DOHH2 (cell line): ENCODE measurements at regions not wholly inside any gene's neighbourhood (a gene's known extent, or its start where the extent isn't known, plus 50 kb on each side); places are given as distances from the start of the nearest gene placed in this dataset.

Experiments
- CTCF ChIP-seq: fragments of 200-600 bp; sonication (generic); IDR thresholded peaks from one replicate; pipeline ENCODE4 v1.5.1; 2014; ENCODE audit warnings: antibody characterized with exemption, mild to moderate bottlenecking, low read depth, low read length; ENCODE audit not compliant: poor library complexity, severe bottlenecking
- EZH2phosphoT487 ChIP-seq: fragments of 200-600 bp; sonication (generic); IDR thresholded peaks from 2 replicates; pipeline ENCODE4 v1.6.1; 2017; ENCODE audit warnings: borderline replicate concordance, mild to moderate bottlenecking, antibody characterized with exemption, low read length, moderate library complexity, mixed read lengths

GRCh38 chr4:11298451-11298850 lies 130.2 kb downstream of the HS3ST1 start:
- TF ChIP-seq CTCF: no peak
- TF ChIP-seq EZH2phosphoT487: no peak
